GM13976 (cell line): ENCODE measurements at regions not wholly inside any gene's neighbourhood (a gene's known extent, or its start where the extent isn't known, plus 50 kb on each side); places are given as distances from the start of the nearest gene placed in this dataset.

Experiments
- DNase-seq: peaks from one replicate; pipeline ENCODE4 v3.0.0; 2012; ENCODE audit warnings: low spot score
- CTCF ChIP-seq: IDR thresholded peaks from 2 replicates; pipeline ENCODE4 v1.5.1; 2012; ENCODE audit warnings: borderline replicate concordance, mild to moderate bottlenecking; ENCODE audit not compliant: insufficient read depth; ENCODE audit errors: extremely low read depth, missing control alignments, control extremely low read depth
- in situ Hi-C: fragments of 300-500 bp; cut with MboI; formaldehyde crosslinking; loops from one replicate; pipeline ENCODE4 v1.12.0; 2022; ENCODE audit warnings: low sequenced_read_pairs, mixed read lengths, inconsistent platforms; ENCODE audit not compliant: unreplicated experiment

- no peak for DNase-seq
- TF ChIP-seq CTCF = no peak
- in situ Hi-C loops = no loop called here
Observed at GRCh38 chr4:174069848-174070330, 213.6 kb downstream of the FBXO8 start.

GRCh38 chr4:174066611-174067205, 216.8 kb downstream of the FBXO8 start:
- in situ Hi-C loops = no loop called here
- no peak for TF ChIP-seq CTCF
- DNase-seq = no peak

GRCh38 chr4:174062831-174063230, 220.6 kb downstream of the FBXO8 start:
- in situ Hi-C loops = no loop called here
- TF ChIP-seq CTCF = no peak
- DNase-seq = no peak

- DNase-seq = no peak
- TF ChIP-seq CTCF = no peak
- in situ Hi-C loops = no loop called here
Observed at GRCh38 chr4:174061026-174061425, 222.4 kb downstream of the FBXO8 start.

- DNase-seq = no peak
- no peak for TF ChIP-seq CTCF
- in situ Hi-C loops = no loop called here
Observed at GRCh38 chr4:174058846-174059245, 224.6 kb downstream of the FBXO8 start.

- no peak for DNase-seq
- in situ Hi-C loops = no loop called here
Observed at GRCh38 chr4:174056959-174057358, 226.5 kb downstream of the FBXO8 start.

More at GRCh38 chr4:174056959-174057358, 226.5 kb downstream of the FBXO8 start:
- no peak for TF ChIP-seq CTCF
